ENCODE measurements at regions not wholly inside any gene's neighbourhood (a gene's known extent, or its start where the extent isn't known, plus 50 kb on each side); places are given as distances from the start of the nearest gene placed in this dataset.

DNA sequence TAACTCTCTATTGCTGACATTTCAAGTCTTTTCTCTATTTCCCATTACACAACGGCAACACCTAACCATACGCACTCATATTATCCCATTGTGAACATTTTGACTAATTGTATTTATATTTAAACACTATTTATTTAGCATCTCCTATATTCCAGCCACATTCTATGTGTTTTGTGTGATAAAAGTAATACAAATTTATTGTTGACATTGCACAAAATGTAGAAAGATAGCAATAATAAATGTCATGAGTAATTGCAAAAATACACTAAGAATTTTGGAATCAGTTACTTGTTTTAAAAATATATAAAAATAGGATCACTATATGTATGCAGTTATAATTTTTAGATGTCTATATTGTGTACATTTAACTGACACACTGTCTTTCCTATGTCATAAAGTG lies 413.0 kb upstream of the PTPRD start:
- TF ChIP-seq, protein P1, sequence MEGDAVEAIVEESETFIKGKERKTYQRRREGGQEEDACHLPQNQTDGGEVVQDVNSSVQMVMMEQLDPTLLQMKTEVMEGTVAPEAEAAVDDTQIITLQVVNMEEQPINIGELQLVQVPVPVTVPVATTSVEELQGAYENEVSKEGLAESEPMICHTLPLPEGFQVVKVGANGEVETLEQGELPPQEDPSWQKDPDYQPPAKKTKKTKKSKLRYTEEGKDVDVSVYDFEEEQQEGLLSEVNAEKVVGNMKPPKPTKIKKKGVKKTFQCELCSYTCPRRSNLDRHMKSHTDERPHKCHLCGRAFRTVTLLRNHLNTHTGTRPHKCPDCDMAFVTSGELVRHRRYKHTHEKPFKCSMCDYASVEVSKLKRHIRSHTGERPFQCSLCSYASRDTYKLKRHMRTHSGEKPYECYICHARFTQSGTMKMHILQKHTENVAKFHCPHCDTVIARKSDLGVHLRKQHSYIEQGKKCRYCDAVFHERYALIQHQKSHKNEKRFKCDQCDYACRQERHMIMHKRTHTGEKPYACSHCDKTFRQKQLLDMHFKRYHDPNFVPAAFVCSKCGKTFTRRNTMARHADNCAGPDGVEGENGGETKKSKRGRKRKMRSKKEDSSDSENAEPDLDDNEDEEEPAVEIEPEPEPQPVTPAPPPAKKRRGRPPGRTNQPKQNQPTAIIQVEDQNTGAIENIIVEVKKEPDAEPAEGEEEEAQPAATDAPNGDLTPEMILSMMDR (IDR thresholded peaks at IDR 0.05) = no peak
- intact Hi-C loops (cut with DNase I) = no loop called here
- FAIRE-seq (no peak), DNase-seq (no peak), ATAC-seq (no peak)
- H3K9me3 ChIP-seq = no peaks in the 10 kb centered on the region
- H3K27ac ChIP-seq = no peak overlapping the region
- no peak overlapping the region for H3K4me3 ChIP-seq
- no peaks in the 10 kb centered on the region for H3K4me1 ChIP-seq
- WGBS, 2 donors = 91 to 96% methylated on average over 2 of the region's 2 CpGs
- no peaks in the 10 kb centered on the region for H3K27me3 ChIP-seq
- H3K36me3 ChIP-seq = no peaks in the 10 kb centered on the region

DNA sequence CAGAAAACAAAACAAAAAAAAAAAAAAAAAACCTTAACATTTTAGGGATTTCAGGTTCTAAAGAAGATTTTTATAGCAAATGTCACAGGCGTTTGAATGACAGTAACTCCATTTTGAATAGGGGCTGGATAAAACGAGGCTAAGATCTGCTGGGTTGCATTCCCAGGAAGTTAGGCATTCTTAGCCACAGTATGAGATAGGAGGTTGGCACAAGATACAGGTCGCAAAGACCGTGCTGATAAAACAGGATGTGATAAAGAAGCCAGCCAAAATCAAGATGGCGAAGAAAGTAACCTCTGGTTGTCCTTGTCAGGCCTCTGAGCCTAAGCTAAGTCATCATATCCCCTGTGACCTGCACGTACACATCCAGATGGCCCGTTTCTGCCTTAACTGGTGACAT lies 425.6 kb upstream of the PTPRD start:
- Histone ChIP-seq H3K27ac (no peak overlapping the region), H3K27me3 (no peaks in the 10 kb centered on the region), H3K4me3 (no peak overlapping the region), H3K36me3 (no peaks in the 10 kb centered on the region), H3K9me3 (no peaks in the 10 kb centered on the region), H3K4me1 (no peaks in the 10 kb centered on the region)
- DNase-seq (no peak), ATAC-seq (no peak), FAIRE-seq (no peak)
- TF ChIP-seq, protein P1 (IDR thresholded peaks at IDR 0.05) = no peak
- WGBS, 2 donors = 43 to 53% methylated on average over 7 of the region's 7 CpGs
- intact Hi-C loops (cut with DNase I) = no loop called here

DNA sequence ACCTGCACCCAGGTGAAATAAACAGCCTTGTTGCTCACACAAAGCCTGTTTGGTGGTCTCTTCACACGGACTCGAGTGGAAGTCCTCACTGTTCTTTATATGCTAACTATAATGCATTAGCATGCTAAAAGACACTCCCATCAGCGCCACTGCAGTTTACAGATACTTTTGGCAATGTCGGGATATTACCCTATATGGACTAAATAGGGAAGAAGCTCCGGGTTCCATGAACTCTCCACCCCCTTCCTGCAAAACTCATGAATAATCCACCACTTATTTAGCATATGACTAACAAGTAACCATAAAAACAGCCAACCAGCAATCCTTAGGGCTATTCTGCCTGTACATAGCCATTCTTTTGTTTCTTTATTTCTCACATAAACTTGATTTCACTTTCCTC lies 426.2 kb upstream of the PTPRD start:
- TF ChIP-seq, protein P1 (IDR thresholded peaks at IDR 0.05) = no peak
- DNase-seq (no peak), FAIRE-seq (no peak), ATAC-seq (no peak)
- Histone ChIP-seq H3K9me3 (no peaks in the 10 kb centered on the region), H3K36me3 (no peaks in the 10 kb centered on the region), H3K27ac (no peak overlapping the region), H3K27me3 (no peaks in the 10 kb centered on the region), H3K4me1 (no peaks in the 10 kb centered on the region), H3K4me3 (no peak overlapping the region)
- intact Hi-C loops (cut with DNase I) = no loop called here
- WGBS, 2 donors = 69 to 79% methylated on average over 5 of the region's 5 CpGs

DNA sequence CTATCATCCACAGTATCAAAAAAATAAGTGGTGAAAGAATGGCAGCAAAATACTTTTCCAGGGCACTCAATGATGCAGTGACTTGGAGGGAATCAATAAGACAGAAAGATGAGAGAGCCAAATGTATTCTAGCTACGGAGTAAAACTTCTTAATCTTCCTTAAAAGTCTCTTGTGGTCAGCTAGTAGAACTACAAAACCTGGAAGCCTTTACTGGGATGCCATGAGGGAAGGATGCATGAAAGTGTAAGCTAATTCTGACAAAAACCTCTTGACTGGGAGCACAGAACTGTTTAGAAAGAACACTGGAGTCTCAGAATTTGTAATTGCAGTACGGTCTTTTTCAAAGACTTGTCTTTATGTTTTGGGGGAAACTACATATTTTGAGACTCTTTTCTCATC lies 432.8 kb upstream of the PTPRD start:
- intact Hi-C loops (cut with DNase I) = no loop called here
- WGBS, 2 donors = 58 to 69% methylated on average over 2 of the region's 2 CpGs
- Histone ChIP-seq H3K4me3 (no peak overlapping the region), H3K9me3 (no peaks in the 10 kb centered on the region), H3K27ac (no peak overlapping the region), H3K4me1 (no peaks in the 10 kb centered on the region), H3K27me3 (no peaks in the 10 kb centered on the region), H3K36me3 (no peaks in the 10 kb centered on the region)
- FAIRE-seq (no peak), DNase-seq (no peak), ATAC-seq (no peak)
- TF ChIP-seq, protein P1 (IDR thresholded peaks at IDR 0.05) = no peak

DNA sequence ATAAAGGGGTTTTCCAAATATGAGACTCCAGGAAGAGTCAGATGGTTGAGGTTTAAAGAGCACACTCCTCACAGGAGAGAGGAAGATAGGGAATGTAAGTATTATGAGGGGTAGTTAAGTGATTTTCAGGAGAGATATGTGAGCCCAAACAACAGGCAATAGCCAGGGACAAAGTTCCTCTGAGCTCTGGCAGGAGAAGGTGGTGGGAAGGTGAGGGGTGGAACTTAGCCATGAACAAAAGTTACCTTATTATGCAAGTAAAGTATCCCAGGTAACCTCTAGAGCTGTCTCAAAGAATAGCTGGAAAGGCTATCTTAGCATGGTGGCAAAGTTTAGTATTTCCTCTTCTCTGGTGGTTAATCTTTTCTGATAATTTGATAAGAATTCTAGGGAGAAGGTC lies 450.5 kb upstream of the PTPRD start:
- FAIRE-seq (no peak), ATAC-seq (no peak), DNase-seq (no peak)
- Histone ChIP-seq H3K4me1 (no peaks in the 10 kb centered on the region), H3K27me3 (no peaks in the 10 kb centered on the region), H3K4me3 (no peak overlapping the region), H3K36me3 (no peaks in the 10 kb centered on the region), H3K27ac (no peak overlapping the region), H3K9me3 (no peaks in the 10 kb centered on the region)
- intact Hi-C loops (cut with DNase I) = no loop called here
- TF ChIP-seq, protein P1 (IDR thresholded peaks at IDR 0.05) = no peak

Measured in pancreas (tissue), 10 donors.